NCI-H748 treated with DMSO at 0.1 percent for 48 hours (cell line): ENCODE measurements at regions not wholly inside any gene's neighbourhood (a gene's known extent, or its start where the extent isn't known, plus 50 kb on each side); places are given as distances from the start of the nearest gene placed in this dataset.
A peak's percentile ranks its signal among the peaks of the same experiment; 100 is the strongest.

Experiments
- DNase-seq: peaks from one replicate; lab custom pipeline; 2025; lab: John Stamatoyannopoulos, UW

DNA sequence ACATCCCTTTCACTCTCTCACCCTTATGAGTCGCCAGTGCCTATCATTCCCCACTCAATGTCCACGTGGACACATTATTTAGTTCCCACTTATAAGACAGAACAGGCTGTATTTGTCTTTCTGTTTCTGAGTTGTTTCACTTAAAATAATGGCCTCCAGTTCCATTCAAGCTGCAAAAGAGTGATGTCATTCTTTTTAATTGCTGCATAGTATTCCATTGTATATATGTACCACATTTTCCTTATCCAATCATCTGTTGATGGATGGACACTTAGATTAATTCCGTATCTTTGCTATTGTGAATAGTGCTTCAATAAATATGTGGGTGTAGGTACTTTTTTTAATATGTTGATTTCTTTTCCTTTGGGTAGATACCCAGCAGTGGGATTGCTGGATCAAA is 79.1 kb downstream of the ZNF365 start:
- no peak for DNase-seq

DNA sequence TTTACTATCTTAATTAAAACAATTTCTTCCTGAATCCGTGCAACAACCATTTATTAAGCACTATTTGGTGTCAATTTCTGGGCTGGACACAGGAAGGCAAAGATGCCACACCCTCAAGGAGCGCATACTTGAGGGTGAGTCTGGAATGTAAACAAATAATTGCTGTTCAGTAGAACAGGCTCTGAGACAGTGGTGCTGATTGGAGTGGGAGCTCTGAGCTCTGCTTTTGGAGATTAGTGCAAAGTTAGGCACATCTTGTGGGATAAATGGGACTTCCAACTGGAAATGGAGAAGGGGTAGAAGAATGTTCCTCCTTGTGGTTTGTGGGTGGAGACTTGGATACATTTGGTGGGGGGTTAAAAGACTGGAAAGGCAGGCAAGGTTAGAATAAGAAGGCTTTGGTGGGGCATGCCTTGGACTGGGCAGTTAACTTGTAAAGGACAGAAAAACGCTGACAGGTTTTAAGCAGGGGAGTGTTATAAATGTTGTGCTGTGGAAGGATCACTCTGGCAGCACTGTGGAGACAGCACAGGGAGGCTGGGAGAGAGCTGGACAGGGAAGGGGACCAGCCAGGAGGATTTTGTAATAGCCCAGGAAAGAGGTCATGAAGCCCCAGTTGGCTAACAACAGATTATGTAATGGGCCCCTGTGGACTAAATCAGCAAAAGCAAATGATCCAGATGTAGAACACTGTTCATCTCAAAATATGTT is 80.7 kb downstream of the ZNF365 start:
- no peak for DNase-seq

DNA sequence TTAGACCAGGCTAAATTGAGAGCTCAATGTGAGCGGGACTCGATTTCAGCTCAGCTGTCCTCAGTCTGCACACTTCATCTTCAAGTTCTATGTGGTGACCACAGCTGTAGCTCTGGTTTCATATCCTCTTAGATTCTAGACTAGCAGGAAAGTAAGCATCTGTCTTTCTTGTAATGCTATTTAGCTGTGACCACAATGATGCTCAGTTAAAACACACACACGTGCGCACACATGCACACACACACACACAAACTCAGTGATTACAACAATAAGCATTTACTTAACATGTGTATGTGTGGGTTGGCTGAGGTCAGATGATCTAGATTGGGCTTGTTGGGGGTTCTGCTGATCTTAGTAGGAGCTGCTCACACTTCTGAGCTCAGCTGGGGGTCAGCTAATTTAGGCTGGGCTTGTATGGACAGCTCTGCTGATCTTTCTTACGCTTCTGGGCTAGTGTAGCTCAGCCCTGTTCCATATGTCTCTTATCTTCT is 82.5 kb downstream of the ZNF365 start:
- no peak for DNase-seq

DNA sequence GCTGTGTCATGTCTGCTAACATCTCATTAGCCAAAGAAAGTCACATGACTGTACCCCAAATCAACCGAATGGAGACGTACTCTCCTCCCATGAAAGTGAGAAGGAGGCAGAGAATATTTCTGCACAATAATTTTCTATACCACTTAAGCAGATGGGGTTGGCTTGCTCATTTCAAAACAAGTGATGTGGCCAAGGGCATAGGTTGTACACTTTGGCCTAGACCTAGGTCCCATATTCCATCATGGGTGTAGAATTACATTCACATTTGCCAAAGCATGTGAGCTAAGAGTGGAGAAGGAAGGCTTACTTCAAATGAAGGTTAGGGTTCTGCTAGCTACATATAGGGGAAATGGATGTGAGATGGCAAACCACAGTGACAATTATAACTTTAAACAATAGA is 83.0 kb downstream of the ZNF365 start:
- DNase-seq, result no peak

DNA sequence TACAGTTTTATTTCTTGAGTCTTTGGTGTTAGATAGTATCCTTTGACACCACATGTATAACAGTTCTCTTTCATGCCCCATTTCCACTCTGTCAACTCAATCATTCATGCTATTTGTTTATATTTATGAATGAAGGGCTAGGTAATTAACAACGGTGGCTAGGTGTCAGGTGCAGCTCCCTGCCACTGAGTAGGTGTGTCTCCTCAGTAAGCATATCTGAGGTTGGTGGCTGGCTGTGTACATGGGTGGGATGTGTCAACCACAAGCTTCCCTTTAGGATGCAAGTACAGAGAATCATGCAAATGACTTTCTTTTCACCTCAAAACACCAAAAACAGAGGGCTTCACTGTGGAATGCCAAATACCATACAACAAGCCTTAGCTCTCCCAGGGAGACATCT is 83.4 kb downstream of the ZNF365 start:
- no peak for DNase-seq

DNA sequence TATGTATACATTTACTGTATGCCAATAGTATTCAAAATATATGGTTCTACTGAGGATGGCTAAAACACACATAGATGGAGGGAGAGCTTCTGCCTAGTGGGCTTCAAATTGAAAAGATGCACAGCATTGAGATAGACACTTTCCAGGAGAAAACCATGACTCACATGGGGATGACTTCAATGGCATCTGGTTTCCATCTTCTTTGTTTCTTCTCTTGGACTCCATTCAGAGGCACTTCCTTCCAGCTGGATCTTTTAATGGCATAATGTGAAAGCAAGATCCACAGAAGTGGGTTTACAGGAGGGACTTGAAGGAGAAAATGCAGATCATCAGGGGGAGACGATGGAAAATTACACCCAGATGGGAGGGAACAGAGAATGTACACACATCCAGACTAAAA is 84.9 kb downstream of the ZNF365 start:
- no peak for DNase-seq

DNA sequence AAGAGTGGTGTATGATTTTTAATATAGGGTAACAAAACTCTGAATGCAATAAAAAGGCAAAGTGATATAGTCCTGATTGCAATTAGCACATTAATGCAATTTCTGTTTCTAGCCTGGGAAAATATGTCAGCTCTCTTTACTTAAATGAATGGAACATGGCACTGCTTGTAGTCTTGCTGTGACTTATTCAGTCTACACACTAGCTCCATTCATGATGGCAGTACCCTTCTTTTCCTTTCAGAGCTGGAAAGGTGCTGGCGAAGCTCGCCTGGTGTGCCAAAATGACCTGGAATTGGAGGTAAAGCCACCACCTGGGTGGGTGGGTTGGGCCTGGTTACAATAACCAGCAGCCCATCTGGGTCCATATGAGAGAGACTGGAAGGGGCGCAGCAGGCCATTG is 85.3 kb downstream of the ZNF365 start:
- DNase-seq, result no peak

DNA sequence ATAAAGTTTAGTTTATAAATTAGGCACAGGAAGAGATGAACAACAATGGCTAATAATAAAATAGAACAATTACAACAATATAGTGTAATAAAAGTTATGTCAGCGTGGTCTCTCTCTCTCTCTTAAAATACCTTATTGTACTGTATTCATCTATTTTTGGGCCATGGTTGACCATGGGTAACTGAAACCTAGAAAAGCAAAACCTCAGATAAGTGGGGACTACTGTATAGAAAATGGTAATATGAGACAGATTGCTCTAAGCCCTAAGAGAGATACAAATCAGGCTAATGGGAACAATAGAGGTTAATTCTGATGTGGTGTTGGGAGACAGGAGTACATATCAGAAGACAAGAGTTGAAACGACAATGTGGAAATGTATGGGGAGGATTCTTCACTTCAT is 86.2 kb downstream of the ZNF365 start:
- no peak for DNase-seq

DNA sequence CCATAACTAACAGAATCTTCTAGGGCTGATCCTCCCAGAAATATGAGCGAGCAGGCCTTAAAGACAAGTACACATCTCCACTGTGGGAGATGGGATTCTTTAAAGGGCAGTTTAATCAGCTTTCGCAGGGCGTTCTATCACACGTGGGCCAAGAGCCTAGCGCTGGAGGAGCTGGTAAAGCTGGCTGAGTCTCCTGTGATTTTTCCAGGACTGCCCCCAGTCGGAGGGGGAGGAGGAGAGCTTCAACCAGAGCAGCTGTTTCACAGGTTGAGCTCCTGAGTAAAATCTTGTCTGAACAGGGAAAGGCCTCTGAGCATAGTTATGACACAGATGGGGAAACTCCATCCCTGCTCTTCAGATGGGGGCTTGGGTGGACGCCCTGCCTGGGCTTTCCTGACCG is 87.0 kb downstream of the ZNF365 start:
- DNase-seq, result no peak

DNA sequence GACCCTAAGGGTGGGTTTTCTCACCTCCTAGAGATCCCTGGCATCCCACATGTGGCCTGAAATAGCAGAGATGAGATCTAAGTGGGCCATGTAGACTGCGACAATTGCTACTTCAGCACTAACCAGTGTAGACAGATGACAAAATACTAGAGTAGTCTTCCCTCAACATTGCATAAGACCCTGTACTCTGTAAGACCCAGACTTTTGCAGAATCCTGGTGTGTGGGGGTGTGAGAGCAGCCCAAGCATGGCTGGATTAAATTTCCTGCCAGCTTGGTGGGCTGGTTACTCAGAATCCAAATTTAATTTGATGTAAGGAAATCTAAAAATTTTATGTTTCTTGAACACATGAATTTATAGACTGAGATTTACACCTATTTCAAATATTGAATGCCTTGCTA is 88.3 kb downstream of the ZNF365 start:
- DNase-seq, result no peak

DNA sequence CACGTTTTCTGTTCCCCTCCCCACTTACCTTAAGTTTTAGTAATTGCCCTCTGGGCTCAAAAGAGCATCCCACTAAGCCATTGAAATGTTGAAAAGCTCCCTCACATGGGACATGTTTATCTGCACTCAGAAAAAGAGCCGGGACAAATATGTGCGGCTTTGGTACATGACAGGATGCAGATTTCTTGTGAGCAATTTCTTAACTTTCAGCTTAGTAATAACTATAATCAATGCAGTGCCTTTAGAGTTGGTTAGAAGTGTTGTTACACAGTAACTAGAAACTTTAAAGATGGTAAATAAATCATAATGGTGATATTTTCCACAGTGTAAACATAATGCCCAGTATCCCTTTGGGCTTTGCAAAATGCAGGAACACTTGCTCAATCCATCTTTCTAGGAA is 89.2 kb downstream of the ZNF365 start:
- DNase-seq, result no peak

DNA sequence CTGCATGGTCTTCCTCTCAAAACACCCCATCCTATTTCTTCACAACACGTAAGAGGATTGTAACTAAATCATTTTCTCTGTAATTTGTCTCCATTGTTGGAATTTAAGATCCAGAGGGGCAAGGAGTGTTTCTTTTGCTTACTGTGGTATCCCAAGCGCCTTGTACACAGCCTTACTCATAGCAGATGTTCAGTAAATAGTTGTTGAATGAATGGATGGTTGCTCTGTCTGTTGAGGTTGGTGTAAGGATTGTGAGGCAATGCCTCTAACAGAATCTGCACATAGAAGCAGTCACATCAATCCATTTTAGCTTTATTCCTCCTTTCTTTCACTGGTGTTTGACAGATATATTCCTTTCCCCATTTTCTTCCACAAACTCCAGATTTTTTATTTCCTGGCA is 90.1 kb downstream of the ZNF365 start:
- no peak for DNase-seq

DNA sequence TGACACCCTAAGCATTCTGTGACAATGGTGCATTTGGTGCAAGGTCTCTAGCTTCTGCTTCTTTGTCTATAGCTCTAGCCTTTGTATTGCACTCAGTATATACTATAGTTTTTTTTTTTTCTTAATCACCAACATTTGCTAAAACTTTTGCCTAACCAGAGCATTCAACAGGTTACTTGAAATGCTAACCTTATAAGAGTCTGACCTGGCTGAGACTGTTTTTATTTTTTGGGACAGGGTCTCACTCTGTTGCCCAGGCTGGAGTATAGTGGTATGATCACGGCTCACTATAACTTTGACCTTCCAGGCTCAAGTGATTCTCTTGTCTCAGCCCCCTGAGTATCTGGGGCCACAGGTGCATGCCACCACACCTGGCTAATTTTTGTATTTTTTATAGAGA is 92.4 kb downstream of the ZNF365 start:
- no peak for DNase-seq

DNA sequence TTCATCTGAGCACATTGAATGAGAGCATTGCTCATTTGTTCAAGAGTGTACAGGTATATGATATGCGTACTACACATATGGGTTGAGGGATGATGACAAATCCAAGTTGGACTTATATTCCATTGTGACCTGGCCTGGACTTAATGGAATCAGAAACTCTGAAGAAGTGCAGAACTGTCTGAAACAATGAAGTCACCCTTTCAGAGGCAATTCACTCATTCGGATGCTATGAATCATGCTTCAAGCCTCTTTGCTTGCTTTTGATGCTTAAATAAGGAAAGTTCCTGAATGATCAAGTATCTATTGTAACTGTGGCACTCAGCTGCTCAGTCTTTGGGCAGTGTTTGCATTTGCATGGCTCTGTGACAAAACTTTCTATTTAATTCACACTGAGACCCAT is 93.4 kb downstream of the ZNF365 start:
- DNase-seq, result no peak

DNA sequence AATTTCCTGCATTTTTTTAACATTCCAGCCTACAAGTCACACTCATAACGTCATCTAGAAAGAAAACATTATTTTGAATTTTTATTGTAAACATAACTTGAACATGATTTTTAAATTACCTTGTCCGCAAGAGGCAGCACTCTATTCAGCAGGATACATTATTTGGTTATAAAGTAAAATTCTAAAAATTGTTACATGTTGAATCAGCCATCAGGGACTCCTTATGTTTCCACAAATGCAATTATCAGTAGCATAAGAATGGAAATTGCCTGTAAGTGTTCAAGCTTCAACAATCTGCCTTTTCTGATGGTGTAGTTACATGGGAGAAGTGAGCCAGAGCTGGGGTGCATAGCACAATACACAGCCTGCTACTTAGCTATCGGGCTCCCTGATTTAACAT is 97.5 kb downstream of the ZNF365 start:
- DNase-seq, result no peak

DNA sequence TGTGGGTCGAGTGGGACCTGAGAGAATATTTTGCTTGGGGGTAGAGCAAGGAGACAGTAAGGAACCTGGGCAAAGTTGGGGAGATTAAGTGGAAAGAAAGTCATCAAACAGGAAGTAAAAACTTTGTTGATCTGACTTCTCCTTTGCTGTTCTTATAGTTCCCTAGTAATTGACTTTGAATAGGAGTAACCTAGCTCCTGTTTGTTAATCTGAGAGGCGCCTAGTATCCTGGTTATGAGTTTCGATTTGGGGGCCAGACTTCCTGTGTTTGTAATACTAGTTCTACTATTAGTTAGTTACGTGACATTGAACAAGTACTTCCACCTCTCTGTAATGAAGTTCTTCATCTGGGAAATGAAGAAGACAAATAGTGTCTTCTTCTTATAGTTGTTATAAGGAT is 99.1 kb downstream of the ZNF365 start:
- no peak for DNase-seq

DNA sequence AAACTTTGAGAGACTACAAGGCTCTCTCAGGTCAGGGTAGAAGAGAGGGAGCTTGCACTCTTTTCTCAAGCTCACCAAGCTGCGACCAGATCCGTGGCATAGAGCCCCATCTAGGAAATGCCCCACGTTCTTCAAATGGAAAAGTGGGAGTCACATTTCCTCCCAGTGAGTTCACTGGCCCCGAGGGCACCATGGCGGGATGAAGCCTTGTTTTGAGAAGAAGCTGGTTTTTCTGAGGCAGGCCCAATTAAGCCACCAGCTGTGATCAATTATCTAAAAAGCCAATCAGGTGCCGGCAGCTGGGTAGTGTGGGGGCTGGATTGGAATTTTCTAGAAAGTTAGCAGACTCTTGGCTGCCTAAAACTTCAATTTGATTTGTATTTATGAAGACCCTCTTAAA is 101.4 kb downstream of the ZNF365 start:
- DNase-seq, result no peak

DNA sequence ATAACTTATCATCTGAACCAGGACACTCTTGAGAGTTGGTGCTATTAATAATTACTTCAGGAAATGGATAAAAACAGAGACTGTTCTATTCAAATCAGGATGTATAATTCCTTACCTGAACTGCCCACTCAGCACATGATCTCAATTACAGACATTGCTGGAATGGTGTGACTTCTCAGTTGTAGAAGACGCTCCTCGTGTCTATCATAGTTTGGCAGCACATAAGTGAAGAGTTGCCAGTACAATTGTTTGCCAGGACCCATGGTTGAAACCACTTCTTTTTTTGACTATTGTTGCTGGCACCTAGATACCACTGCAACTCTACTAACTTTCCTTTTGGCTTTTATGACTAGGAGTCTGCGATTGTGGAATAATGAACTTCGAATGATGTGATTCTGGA is 105.4 kb downstream of the ZNF365 start:
- DNase-seq, result no peak

DNA sequence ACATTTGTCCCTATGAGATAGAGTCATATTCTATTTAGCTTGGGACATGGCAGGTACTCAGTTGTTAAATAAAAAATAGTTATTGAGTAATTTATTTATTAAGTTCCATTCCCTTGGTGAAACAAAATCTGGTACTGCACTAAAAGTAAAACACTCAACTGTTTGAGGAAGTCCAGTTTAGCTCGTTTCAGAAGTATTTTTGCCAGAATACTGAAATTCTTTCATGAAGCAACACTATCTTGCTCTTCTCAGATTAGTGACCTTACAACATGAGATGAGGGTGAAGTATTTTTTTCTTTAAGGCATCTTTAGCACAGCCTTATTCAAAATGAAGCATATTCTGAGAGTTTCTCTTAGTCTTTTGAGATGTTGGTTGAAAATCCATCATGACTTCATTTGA is 106.0 kb downstream of the ZNF365 start:
- no peak for DNase-seq

DNA sequence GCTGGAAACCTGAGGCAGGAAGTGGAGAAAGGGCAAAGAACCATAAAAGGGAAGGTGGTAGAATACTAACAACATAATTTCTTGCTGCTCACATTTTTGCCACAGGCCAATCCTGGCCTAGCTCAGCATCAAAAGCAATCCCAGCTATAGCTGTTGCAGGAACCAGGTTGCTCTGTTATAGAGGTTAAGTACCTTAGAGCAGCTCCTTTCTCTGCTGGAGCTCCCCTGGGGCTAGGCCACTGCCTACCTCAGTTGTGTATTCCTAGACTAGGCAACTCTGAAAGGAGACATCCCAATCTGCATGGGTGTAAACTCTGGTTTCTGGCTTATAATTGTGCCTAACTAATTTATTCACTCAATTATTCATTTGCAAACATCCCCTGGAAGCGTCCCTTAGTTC is 108.4 kb downstream of the ZNF365 start:
- no peak for DNase-seq

DNA sequence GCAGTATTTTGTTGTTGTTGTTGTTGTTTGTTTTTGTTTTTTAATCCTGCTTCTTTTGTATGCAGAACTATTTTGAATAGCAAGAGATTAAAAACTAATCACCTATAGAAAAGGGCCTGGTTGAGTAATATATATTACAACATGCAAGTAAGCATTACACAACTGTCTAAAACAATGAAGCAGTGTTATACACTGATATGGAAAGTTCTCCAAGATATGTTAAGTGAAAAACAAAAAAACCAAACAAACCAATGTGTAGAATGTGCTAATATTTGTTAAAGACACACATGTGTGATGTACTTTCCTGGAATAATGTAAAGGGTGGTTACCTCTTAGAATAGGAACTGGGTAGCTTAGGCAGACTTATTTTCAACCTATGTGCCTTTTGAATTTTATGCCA is 117.4 kb downstream of the ZNF365 start:
- DNase-seq, result no peak

DNA sequence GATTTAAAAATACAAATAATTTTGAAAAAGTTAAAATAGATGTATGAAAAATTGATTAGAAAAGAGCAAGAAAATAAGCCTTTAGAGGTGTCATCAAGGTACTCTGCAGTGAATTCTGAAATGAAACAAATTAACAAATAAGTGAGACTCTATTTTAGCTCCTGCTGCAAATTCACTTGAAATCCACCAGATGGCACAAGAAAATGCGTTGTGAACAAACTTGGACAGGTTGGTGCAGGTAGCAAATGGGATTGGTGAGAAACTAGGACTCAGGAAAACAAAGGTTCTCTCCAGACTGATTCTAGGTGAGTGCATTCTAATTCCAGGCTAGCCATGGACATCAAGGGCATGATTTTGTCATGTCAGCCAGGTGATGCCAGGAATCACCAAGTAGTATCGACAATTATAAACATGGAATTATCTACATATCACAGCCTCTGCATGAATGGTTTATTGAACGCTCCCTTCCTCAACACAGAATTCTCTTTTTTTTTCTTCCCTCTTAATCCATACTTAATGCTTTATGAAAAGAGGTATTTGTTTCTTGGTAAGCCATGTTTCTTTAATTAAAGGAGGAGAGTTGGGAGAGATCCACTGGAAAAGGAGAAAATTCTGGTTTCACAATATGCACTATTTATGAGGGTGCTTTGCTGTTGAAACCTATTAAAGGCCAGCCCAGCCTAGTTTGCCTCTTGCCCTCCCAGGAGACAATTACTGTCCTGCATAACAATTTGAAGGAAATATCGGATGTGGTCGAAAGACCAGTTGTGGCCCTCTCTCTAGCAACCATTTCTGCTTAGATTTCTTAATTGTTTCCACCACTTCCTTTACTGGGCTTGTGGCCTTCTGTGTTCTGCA is 118.1 kb downstream of the ZNF365 start:
- peak; percentile 1 for DNase-seq

DNA sequence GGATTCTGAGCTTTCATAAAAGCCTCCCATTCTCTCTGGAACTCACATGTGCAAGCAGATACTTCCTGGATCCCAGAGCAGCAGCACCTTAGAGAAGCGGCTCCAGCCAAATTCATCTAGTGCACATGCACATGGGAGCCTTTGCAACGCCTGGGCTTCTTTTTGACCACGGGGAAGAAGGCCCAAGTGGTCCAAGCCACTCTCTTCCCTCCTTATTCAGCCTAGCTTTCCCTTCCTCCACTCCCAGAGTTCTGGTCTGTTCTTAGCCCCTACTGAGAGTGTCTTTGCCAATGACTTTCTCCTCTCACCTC is 118.7 kb downstream of the ZNF365 start:
- DNase-seq, result no peak

DNA sequence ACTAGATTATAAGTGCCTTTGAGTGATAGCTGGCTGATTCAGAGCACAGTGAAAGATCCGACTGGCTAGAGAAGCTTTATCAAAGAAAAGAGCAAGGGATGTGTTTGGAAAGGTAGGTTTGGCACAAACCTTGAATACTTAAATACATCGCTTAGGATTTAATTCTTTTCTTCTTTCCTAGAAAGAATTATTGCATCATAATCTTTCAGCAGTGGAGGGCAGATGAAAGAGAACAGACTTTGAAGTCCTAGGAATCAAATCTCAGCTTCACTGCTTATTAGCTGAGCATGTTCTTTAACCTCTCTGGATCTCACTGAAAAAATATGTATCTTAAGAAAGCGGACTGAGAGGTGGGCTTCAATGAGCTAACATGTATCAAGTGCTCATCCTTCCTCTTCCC is 122.8 kb downstream of the ZNF365 start:
- DNase-seq, result no peak
